ENCODE measurements at regions not wholly inside any gene's neighbourhood (a gene's known extent, or its start where the extent isn't known, plus 50 kb on each side); places are given as distances from the start of the nearest gene placed in this dataset.

DNA sequence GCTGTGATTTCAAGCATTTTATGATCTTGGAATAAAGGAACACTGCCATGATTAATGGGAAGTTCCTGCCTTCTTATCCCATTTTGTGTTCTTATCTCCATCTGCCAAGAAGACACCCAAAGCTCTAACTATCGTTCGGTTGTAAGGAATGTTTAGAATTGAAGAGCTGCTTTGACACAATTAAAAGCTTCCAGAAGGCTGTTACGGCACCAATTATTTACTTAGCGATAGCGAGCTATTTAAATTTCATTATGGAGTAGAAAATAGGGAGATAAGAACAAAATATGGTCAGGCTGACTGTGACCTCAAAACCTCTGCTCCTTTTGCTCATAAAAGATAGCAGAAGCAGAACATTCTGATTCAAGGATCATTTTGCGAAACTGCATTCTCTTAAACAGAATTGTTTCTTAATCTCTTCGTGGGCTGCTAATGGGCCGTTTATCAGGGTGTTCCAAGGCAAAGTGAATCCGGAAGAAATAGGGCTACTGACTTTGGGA, 101.6 kb downstream of the SLC4A3 start:
- Mint-ChIP-seq H3K36me3 (ENCODE audit: low read depth) (no peaks in the 10 kb centered on the region), H3K27me3 (peaks cover 36% of the 10 kb centered on the region), H3K4me1 (ENCODE audit: low read depth) (no peaks in the 10 kb centered on the region), H3K9me3 (no peaks in the 10 kb centered on the region), H3K4me3 (no peak overlapping the region), H3K27ac (no peak overlapping the region)
- no peak for DNase-seq
- Histone ChIP-seq H3K27me3 (ENCODE audit: control insufficient read depth in 1 of 2, insufficient read depth in 2 of 2, low read length in 2 of 2) (peaks cover 0 to 7% of the 10 kb centered on the region in 2 experiments), H3K27ac (ENCODE audit: low read depth in 1 of 2, low read length in 2 of 2) (no peak overlapping the region), H3K4me1 (ENCODE audit: insufficient read depth, low read length) (no peaks in the 10 kb centered on the region), H3K9me3 (ENCODE audit: control insufficient read depth in 1 of 2, insufficient read depth in 1 of 2, low read length in 2 of 2) (no peaks in the 10 kb centered on the region), H3K4me3 (ENCODE audit: low read length) (no peak overlapping the region), H3K36me3 (ENCODE audit: insufficient read depth, low read length) (no peaks in the 10 kb centered on the region)
- ATAC-seq (ENCODE audit: poor library complexity), result no peak
- ChIA-PET CTCF (no interaction called here), POLR2A (interaction anchor here (0.7 kb wide), 1 partner anchor 518 kb away, joined by 3 read pairs; no protein-coding TSS in a partner anchor)
- intact Hi-C loops (cut with DNase I, micrococcal nuclease), result no loop called here
- TF ChIP-seq, protein P1, sequence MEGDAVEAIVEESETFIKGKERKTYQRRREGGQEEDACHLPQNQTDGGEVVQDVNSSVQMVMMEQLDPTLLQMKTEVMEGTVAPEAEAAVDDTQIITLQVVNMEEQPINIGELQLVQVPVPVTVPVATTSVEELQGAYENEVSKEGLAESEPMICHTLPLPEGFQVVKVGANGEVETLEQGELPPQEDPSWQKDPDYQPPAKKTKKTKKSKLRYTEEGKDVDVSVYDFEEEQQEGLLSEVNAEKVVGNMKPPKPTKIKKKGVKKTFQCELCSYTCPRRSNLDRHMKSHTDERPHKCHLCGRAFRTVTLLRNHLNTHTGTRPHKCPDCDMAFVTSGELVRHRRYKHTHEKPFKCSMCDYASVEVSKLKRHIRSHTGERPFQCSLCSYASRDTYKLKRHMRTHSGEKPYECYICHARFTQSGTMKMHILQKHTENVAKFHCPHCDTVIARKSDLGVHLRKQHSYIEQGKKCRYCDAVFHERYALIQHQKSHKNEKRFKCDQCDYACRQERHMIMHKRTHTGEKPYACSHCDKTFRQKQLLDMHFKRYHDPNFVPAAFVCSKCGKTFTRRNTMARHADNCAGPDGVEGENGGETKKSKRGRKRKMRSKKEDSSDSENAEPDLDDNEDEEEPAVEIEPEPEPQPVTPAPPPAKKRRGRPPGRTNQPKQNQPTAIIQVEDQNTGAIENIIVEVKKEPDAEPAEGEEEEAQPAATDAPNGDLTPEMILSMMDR (IDR thresholded peaks at IDR 0.05), result no peak

DNA sequence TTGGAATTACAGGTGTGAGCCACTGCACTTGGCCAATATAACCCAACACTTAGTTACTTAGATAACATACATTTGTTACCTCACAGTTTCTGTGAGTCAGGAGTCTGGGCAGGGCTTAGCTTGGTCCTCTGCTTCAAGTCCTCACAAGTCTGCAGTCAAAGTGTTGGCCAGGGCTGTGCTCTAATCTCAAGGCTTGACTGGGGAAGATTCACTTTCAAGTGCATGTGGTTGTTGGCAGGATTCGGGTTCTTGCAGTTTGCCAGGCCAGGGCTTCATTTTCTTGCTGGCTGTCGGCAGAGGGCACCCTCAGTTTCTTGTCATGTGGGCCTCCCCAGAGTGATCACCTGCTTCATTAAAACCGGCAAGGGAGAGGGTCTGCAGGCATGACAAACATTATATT, 103.7 kb downstream of the SLC4A3 start:
- ChIA-PET POLR2A (no interaction called here), CTCF (no interaction called here)
- H3K36me3 Mint-ChIP-seq (ENCODE audit: low read depth), result no peaks in the 10 kb centered on the region
- Histone ChIP-seq H3K4me1 (ENCODE audit: insufficient read depth, low read length) (no peaks in the 10 kb centered on the region), H3K4me3 (ENCODE audit: low read length) (no peak overlapping the region), H3K27me3 (ENCODE audit: control insufficient read depth in 1 of 2, insufficient read depth in 2 of 2, low read length in 2 of 2) (peaks cover 0 to 10% of the 10 kb centered on the region in 2 experiments), H3K36me3 (ENCODE audit: insufficient read depth, low read length) (no peaks in the 10 kb centered on the region), H3K9me3 (ENCODE audit: control insufficient read depth in 1 of 2, insufficient read depth in 1 of 2, low read length in 2 of 2) (no peaks in the 10 kb centered on the region), H3K27ac (ENCODE audit: low read depth in 1 of 2, low read length in 2 of 2) (no peak overlapping the region)
- TF ChIP-seq, protein P1 (IDR thresholded peaks at IDR 0.05), result no peak
- H3K4me1 Mint-ChIP-seq (ENCODE audit: low read depth), result no peaks in the 10 kb centered on the region
- H3K9me3 Mint-ChIP-seq, result no peaks in the 10 kb centered on the region
- H3K27ac Mint-ChIP-seq, result no peak overlapping the region
- H3K27me3 Mint-ChIP-seq, result peaks cover 23% of the 10 kb centered on the region
- no peak for DNase-seq
- intact Hi-C loops (cut with DNase I, micrococcal nuclease), result no loop called here
- H3K4me3 Mint-ChIP-seq, result no peak overlapping the region
- no peak for ATAC-seq (ENCODE audit: poor library complexity)

DNA sequence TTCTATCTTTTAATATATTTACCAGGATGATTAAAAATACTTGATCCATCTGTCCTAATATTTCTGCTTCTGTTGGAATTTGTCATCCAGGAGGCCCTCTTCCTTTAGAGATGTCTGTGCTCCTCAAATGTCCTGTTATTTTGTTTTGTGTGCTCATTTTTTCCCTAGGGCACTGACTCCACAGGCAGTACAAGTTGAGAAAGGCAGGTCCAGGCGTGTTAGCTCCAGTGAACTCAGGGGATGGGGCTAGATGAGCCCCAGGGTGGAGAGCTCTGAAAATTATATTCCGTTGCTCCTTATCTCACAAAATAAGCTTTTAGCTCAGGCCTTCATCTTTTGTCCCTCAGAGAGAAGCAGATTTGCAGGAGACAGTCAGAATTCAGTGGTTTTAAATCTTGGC, 105.7 kb downstream of the SLC4A3 start:
- Mint-ChIP-seq H3K4me3 (no peak overlapping the region), H3K4me1 (ENCODE audit: low read depth) (no peaks in the 10 kb centered on the region), H3K9me3 (no peaks in the 10 kb centered on the region), H3K27ac (no peak overlapping the region), H3K36me3 (ENCODE audit: low read depth) (no peaks in the 10 kb centered on the region), H3K27me3 (peaks cover 33% of the 10 kb centered on the region)
- intact Hi-C loops (cut with DNase I, micrococcal nuclease), result no loop called here
- DNase-seq, result no peak
- H3K9me3 ChIP-seq (ENCODE audit: control insufficient read depth in 1 of 2, insufficient read depth in 1 of 2, low read length in 2 of 2), result no peaks in the 10 kb centered on the region
- ChIA-PET POLR2A (no interaction called here), CTCF (no interaction called here)
- TF ChIP-seq, protein P1 (IDR thresholded peaks at IDR 0.05), result no peak
- H3K36me3 ChIP-seq (ENCODE audit: insufficient read depth, low read length), result no peaks in the 10 kb centered on the region
- no peak for ATAC-seq (ENCODE audit: poor library complexity)
- no peak overlapping the region for H3K4me3 ChIP-seq (ENCODE audit: low read length)
- H3K27ac ChIP-seq (ENCODE audit: low read depth in 1 of 2, low read length in 2 of 2), result no peak overlapping the region
- no peaks in the 10 kb centered on the region for H3K4me1 ChIP-seq (ENCODE audit: insufficient read depth, low read length)
- H3K27me3 ChIP-seq (ENCODE audit: control insufficient read depth in 1 of 2, insufficient read depth in 2 of 2, low read length in 2 of 2), result peaks cover 0 to 12% of the 10 kb centered on the region in 2 experiments
